GM18520 (cell line): ENCODE measurements at regions not wholly inside any gene's neighbourhood (a gene's known extent, or its start where the extent isn't known, plus 50 kb on each side); places are given as distances from the start of the nearest gene placed in this dataset.
"Not testable (repeated sequence)": the region's sequence is repeated elsewhere in the genome, so short reads cannot be mapped to it uniquely, and the experiment has no call there.

Source experiments
- ATAC-seq: cut with Tn5 transposase; IDR thresholded peaks from one replicate; pipeline ENCODE4 v1.9.1; 2021; ENCODE audit not compliant: unreplicated experiment

GRCh38 chr5:52255308-52255707 lies 532.4 kb upstream of the ITGA1 start:
- ATAC-seq: no peak

GRCh38 chr5:52262844-52263243 lies 524.9 kb upstream of the ITGA1 start:
- no peak for ATAC-seq

- ATAC-seq: no peak
These were observed 518.3 kb upstream of the ITGA1 start for GRCh38 chr5:52269401-52269800.

- no peak for ATAC-seq
These were observed 517.9 kb upstream of the ITGA1 start for GRCh38 chr5:52269859-52270258.

- no peak for ATAC-seq
These were observed 512.1 kb upstream of the ITGA1 start for GRCh38 chr5:52275639-52276038.

GRCh38 chr5:52277101-52277500 lies 510.6 kb upstream of the ITGA1 start:
- no peak for ATAC-seq

GRCh38 chr5:52282647-52283046 lies 505.1 kb upstream of the ITGA1 start:
- ATAC-seq: no peak

- ATAC-seq: no peak
These were observed 504.5 kb upstream of the ITGA1 start for GRCh38 chr5:52283221-52283620.

GRCh38 chr5:52300703-52301372 lies 486.9 kb upstream of the ITGA1 start:
- ATAC-seq: no peak

GRCh38 chr5:52304816-52305215 lies 482.9 kb upstream of the ITGA1 start:
- not testable (repeated sequence) for ATAC-seq

GRCh38 chr5:52328220-52328806 lies 459.4 kb upstream of the ITGA1 start:
- ATAC-seq: no peak

- no peak for ATAC-seq
These were observed 456.0 kb upstream of the ITGA1 start for GRCh38 chr5:52331725-52332124.

GRCh38 chr5:52334367-52334766 lies 453.3 kb upstream of the ITGA1 start:
- ATAC-seq: no peak

- ATAC-seq: peak; percentile 73
These were observed 448.4 kb upstream of the ITGA1 start for GRCh38 chr5:52339285-52339684.

GRCh38 chr5:52342361-52342760 lies 445.4 kb upstream of the ITGA1 start:
- ATAC-seq: no peak

- ATAC-seq: no peak
These were observed 431.3 kb upstream of the ITGA1 start for GRCh38 chr5:52356311-52356918.

GRCh38 chr5:52359261-52359660 lies 428.5 kb upstream of the ITGA1 start:
- no peak for ATAC-seq

- no peak for ATAC-seq
These were observed 426.7 kb upstream of the ITGA1 start for GRCh38 chr5:52360985-52361384.

GRCh38 chr5:52374286-52374685 lies 413.4 kb upstream of the ITGA1 start:
- no peak for ATAC-seq

GRCh38 chr5:52375969-52376368 lies 411.7 kb upstream of the ITGA1 start:
- no peak for ATAC-seq

- no peak for ATAC-seq
These were observed 411.1 kb upstream of the ITGA1 start for GRCh38 chr5:52376592-52376991.

- ATAC-seq: no peak
These were observed 409.5 kb upstream of the ITGA1 start for GRCh38 chr5:52378237-52378636.

GRCh38 chr5:52388349-52388748 lies 399.4 kb upstream of the ITGA1 start:
- ATAC-seq: no peak
